Jurkat, Clone E6-1 (cell line): ENCODE measurements at regions not wholly inside any gene's neighbourhood (a gene's known extent, or its start where the extent isn't known, plus 50 kb on each side); places are given as distances from the start of the nearest gene placed in this dataset.
A peak's percentile ranks its signal among the peaks of the same experiment; 100 is the strongest.

ENCODE experiments used
- DNase-seq: peaks from one replicate; pipeline ENCODE4 v3.0.0-alpha.2; 2011; ENCODE audit warnings: low read depth, low spot score
- H3K4me3 ChIP-seq: 2 replicates; pipeline ENCODE4 v1.5.1; 2011; ENCODE audit warnings: mild to moderate bottlenecking, low read length, control low read depth, moderate library complexity

GRCh38 chr13:105089858-105090643 lies 1445.4 kb downstream of the EFNB2 start:
- DNase-seq = no peak
- H3K4me3 ChIP-seq = no peak overlapping the region

DNA sequence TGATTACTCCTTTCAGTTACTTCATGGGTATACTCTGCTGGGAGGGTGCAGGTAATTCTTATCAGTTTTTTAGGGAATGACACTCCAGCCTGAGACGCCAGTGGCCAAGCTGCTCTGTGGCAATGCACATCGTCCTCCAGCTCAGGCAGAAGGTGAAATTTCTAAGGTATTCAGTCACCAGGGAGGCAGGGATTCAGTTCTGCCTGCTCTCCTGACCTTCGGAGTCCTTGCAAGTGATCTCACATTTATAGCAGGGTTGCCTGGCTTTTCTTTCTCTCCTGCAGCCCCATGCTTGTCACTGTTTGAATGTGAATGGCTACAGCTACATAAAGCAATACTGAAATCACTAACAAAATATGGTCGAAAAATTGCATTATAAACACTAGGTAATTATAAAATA lies 1447.5 kb downstream of the EFNB2 start:
- DNase-seq = no peak

GRCh38 chr13:105084931-105085330 lies 1450.5 kb downstream of the EFNB2 start:
- DNase-seq = no peak
- no peak overlapping the region for H3K4me3 ChIP-seq

More for the DNA sequence above, 1447.5 kb downstream of the EFNB2 start:
- no peak overlapping the region for H3K4me3 ChIP-seq

DNA sequence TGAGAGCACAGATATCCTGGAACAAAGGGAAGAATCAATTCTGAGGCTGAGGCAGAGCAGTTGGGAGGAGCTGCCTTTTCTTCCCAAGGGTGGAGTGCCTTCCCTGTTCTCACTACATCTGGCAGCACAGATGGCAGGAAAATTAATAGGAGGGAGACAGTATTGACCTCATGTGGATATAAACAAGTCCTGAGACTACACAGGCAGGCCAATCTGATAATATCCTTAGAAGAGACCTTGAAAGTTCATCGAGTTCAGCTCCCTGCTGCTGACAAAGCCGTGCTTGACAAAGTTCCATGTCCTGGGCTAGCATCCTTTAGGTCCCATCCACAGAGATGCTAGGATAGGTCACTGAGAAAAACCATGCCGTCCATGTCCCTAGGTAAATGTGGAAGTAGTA lies 1451.5 kb downstream of the EFNB2 start:
- H3K4me3 ChIP-seq = no peak overlapping the region
- DNase-seq = no peak

DNA sequence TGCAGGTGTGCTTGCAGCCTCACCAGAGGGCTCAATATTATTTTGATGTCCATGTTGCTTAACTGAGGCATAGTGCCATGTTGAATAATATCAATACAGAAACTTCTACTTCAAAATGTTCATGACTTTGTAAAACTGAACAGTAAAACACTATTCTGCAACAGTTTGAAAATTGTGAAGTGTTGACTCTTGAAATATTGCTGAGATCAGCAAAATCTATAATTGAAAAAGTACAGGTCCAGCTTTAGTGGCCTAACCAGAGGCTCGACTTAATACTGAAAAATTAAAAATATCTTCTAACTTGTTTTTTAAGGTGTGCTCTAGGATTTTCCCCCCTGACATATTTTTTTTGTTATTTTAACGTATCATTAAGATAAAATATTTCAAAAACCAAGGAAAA lies 1460.7 kb downstream of the EFNB2 start:
- no peak for DNase-seq
- no peak overlapping the region for H3K4me3 ChIP-seq

DNA sequence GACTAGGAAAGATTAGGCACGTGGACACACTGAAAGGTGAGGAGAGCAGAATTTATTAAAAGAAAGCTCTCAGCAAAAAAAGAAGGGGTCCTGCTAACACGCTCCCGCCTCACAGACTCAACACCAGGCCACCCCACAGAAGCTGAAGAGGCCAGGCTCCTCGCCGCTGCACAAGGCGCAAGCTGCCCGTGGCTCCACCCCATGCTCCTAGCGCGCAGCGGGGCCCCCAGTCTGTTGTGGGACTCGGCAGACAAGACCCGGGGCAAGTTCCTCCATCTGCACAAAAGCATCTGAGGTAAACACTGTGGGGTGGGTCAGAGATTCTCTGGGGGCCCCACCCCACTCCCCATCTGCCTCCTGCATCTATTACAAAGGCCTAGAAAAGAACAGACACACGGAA lies 1462.4 kb downstream of the EFNB2 start:
- no peak for DNase-seq

DNA sequence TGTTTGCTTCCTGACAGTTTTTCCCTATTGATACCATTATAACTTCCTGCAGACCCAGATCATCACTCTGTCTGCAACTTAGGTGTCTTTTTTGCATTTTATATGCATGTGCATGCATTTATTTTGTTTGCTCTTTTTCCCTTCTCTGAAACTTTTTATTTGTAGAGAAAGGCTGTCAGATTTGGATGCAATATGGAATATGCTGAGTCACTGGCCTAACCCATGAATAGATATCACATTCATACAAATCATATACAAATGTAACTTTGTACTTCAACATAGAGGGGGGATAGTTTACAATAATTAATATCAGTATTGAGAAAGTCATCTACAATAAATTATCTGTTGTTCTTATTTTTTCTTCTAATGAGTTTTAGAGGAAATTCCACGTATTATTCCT lies 1465.0 kb downstream of the EFNB2 start:
- H3K4me3 ChIP-seq = no peak overlapping the region
- DNase-seq = no peak

More for the DNA sequence above, 1462.4 kb downstream of the EFNB2 start:
- H3K4me3 ChIP-seq = no peak overlapping the region

- no peak for DNase-seq
- no peak overlapping the region for H3K4me3 ChIP-seq
Measured at GRCh38 chr13:105069106-105069505, 1466.4 kb downstream of the EFNB2 start.

- no peak overlapping the region for H3K4me3 ChIP-seq
- no peak for DNase-seq
Measured at GRCh38 chr13:105063676-105064075, 1471.8 kb downstream of the EFNB2 start.

GRCh38 chr13:105059786-105060185 lies 1475.7 kb downstream of the EFNB2 start:
- peak; percentile 3 for DNase-seq
- H3K4me3 ChIP-seq = no peak overlapping the region

- H3K4me3 ChIP-seq = no peak overlapping the region
- no peak for DNase-seq
Measured at GRCh38 chr13:105058517-105058916, 1476.9 kb downstream of the EFNB2 start.

DNA sequence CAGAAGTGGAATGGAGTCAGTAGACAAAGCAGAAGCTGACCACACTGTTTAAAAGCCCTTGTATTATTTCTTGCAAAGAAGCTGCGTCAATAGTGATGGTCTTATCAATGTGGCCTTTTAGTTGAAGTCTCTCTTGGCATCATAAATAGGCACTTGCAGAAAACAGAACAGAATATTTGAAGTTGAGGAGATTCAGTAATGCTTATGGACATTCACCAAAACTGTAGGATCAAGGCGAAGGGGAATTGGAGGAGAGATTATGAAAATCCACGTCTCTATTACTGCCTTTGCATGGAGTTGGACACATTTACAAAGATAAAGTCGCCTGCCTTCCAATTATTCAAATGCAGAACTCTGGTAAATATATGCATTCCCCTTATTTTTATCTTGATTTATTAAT lies 1482.8 kb downstream of the EFNB2 start:
- DNase-seq = no peak
- H3K4me3 ChIP-seq = no peak overlapping the region

DNA sequence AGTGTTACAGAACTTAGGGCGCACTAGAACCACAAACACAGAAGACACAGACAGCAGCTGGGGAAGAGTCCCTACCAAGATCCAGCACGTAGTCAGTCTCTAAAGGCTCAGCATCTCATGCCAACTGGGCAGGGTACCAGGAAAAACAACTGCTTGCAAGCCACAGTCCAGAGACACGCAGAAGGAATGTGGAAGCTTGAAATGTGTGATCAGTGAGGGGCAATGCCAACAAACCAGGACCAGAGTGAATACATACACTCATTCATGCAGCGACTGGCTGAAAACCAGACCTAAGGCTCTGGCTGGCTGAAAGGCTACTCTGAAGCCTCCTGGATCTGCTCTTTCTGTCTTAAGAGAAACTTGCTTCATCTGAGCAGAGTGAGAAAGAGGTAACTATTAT lies 1484.8 kb downstream of the EFNB2 start:
- no peak for DNase-seq
- H3K4me3 ChIP-seq = no peak overlapping the region

- no peak for DNase-seq
- no peak overlapping the region for H3K4me3 ChIP-seq
Measured at GRCh38 chr13:105048677-105049076, 1486.8 kb downstream of the EFNB2 start.

DNA sequence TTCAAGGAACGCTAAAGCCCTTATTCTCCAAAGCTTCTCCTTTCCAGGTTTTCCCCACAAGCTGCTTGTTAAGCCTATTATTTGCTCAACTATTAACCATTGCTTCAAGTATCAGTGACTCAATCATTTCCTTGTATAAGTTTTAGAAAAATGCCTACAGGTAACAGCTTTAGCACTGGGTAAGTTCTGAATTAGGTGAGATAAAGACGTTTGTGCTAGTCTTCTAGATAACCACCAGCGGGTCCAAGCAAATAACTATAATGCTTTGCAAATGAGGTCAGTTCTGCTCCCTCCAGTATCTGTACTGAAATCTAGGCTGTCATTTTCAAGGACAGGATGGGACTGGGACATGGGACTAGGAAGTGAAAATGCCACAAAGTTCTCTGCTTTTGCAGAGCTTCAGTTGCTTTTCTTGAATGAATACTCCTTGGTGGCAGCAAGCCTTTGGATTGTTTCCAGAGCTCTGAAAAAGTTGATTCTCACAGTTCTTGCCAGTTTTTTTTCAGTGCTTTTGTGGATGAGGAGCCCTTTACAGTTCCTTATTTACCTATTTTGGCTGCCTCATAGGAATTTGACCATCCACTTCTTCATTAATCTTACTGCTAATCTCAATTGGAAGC lies 1487.7 kb downstream of the EFNB2 start:
- no peak for DNase-seq
- H3K4me3 ChIP-seq = no peak overlapping the region

- no peak for DNase-seq
- no peak overlapping the region for H3K4me3 ChIP-seq
Measured at GRCh38 chr13:105037110-105037509, 1498.4 kb downstream of the EFNB2 start.

DNA sequence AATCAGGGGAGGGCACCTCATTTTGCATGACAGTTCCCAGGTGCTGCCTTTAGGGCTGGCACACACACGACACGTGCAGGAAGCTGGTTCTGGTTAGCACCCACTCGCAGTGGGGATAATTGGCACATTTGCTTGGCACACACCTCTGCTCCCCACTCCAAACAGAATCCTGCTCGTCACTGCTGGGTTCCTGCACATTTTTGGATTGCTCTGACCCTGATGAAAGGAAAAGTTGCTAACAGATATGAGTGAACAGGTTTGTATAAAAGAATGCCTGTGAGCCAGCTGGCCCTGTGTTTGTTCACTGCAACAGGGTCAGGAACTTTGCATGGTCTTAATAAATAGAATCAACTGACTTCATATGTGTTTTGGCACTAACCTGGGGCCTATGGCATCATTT lies 1500.4 kb downstream of the EFNB2 start:
- no peak overlapping the region for H3K4me3 ChIP-seq
- no peak for DNase-seq

- DNase-seq = no peak
- no peak overlapping the region for H3K4me3 ChIP-seq
Measured at GRCh38 chr13:105033999-105034398, 1501.5 kb downstream of the EFNB2 start.

GRCh38 chr13:105031306-105031705 lies 1504.2 kb downstream of the EFNB2 start:
- DNase-seq = no peak
- H3K4me3 ChIP-seq = no peak overlapping the region

DNA sequence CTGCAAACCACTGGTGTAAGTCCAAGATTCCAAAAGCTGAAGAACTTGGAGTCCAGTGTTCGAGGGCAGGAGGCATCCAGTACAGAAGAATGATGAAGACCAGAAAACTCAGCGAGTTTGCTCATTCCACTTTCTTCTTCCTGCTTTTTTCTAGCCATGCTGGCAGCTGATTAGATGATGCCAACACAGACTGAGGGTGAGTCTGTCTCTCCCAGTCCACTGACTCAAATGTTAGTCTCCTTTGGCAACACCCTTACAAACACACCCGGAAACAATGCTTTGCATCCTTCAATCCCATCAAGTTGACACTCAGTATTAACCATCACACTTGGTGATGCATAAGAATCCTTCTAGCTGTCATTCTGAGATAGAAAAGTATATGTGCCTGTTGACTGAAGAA lies 1504.6 kb downstream of the EFNB2 start:
- no peak overlapping the region for H3K4me3 ChIP-seq

GRCh38 chr13:105019073-105019472 lies 1516.4 kb downstream of the EFNB2 start:
- no peak for DNase-seq
- no peak overlapping the region for H3K4me3 ChIP-seq

More for the DNA sequence above, 1504.6 kb downstream of the EFNB2 start:
- no peak for DNase-seq
